ENCODE measurements at regions not wholly inside any gene's neighbourhood (a gene's known extent, or its start where the extent isn't known, plus 50 kb on each side); places are given as distances from the start of the nearest gene placed in this dataset.
A peak's percentile ranks its signal among the peaks of the same experiment; 100 is the strongest.

DNA sequence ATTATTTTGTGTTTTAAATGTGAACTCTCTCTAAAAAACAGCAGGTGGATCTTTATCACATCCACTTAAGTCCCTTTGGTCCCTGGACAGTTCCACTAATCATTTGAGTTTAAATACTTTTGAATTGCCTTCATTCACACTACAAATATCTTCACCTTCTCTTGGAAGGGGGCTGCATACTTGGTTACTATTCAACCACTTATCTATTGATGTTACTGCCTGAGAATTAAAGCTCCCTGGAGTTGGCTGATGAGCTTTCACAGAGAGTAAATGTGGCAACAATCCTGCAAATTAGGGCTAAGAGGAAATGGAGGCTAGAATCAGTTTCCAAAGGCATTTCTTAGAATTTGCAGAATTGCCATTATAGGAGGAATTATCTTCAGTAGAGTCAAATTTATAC is 180.4 kb downstream of the ST8SIA4 start:
- no peak for DNase-seq (ENCODE audit: low spot score)
- TF ChIP-seq, protein P1, sequence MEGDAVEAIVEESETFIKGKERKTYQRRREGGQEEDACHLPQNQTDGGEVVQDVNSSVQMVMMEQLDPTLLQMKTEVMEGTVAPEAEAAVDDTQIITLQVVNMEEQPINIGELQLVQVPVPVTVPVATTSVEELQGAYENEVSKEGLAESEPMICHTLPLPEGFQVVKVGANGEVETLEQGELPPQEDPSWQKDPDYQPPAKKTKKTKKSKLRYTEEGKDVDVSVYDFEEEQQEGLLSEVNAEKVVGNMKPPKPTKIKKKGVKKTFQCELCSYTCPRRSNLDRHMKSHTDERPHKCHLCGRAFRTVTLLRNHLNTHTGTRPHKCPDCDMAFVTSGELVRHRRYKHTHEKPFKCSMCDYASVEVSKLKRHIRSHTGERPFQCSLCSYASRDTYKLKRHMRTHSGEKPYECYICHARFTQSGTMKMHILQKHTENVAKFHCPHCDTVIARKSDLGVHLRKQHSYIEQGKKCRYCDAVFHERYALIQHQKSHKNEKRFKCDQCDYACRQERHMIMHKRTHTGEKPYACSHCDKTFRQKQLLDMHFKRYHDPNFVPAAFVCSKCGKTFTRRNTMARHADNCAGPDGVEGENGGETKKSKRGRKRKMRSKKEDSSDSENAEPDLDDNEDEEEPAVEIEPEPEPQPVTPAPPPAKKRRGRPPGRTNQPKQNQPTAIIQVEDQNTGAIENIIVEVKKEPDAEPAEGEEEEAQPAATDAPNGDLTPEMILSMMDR (IDR thresholded peaks at IDR 0.05; ENCODE audit: borderline replicate concordance, control extremely low read depth, extremely low read depth, insufficient read depth, missing control alignments): no peak
- in situ Hi-C loops (cut with MboI; ENCODE audit: low sequenced_read_pairs, unreplicated experiment): no loop called here

GRCh38 chr5:100723229-100723628 is 179.9 kb downstream of the ST8SIA4 start:
- TF ChIP-seq, protein P1 (IDR thresholded peaks at IDR 0.05; ENCODE audit: borderline replicate concordance, control extremely low read depth, extremely low read depth, insufficient read depth, missing control alignments): no peak
- in situ Hi-C loops (cut with MboI; ENCODE audit: low sequenced_read_pairs, unreplicated experiment): no loop called here
- DNase-seq (ENCODE audit: low spot score): no peak

DNA sequence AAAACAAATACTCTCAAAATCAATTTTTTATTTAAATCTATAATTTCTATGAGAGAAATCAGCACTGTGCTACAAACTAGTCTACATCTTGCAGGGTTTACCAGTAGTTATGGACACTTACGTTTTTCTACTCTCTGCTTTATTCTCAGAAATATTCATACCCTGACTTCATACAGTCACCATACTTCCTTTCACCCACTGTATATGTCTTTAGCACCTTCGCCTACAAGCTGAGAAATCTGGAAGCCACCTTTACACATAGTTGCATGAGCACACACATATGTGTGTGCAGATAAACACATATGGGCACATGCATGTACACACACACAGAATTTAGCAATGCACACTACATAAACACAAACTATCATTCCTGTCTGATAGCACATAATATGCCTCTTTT is 177.0 kb downstream of the ST8SIA4 start:
- TF ChIP-seq, protein P1 (IDR thresholded peaks at IDR 0.05; ENCODE audit: borderline replicate concordance, control extremely low read depth, extremely low read depth, insufficient read depth, missing control alignments): no peak
- DNase-seq (ENCODE audit: low spot score): no peak
- in situ Hi-C loops (cut with MboI; ENCODE audit: low sequenced_read_pairs, unreplicated experiment): no loop called here

DNA sequence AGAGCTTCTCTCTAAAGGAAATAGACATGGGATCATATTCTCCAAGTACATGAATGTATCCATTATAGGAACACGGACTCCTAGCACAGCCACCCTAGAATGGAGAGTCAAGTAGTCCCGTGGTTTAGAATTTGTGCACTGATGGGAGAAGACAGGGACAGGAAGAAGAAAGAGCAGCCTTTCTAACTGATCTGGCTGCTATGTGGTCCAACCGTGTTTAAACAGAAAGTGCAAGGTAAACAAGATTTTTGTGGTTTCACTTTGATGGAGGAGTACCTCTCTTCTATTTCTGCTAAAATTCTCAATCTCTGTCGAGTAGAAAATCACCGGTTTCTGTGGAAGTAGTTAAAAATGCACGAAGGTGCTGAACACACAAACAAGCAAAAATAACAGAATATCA is 171.3 kb downstream of the ST8SIA4 start:
- TF ChIP-seq, protein P1 (IDR thresholded peaks at IDR 0.05; ENCODE audit: borderline replicate concordance, control extremely low read depth, extremely low read depth, insufficient read depth, missing control alignments): no peak
- DNase-seq (ENCODE audit: low spot score): peak; percentile 57
- in situ Hi-C loops (cut with MboI; ENCODE audit: low sequenced_read_pairs, unreplicated experiment): no loop called here

DNA sequence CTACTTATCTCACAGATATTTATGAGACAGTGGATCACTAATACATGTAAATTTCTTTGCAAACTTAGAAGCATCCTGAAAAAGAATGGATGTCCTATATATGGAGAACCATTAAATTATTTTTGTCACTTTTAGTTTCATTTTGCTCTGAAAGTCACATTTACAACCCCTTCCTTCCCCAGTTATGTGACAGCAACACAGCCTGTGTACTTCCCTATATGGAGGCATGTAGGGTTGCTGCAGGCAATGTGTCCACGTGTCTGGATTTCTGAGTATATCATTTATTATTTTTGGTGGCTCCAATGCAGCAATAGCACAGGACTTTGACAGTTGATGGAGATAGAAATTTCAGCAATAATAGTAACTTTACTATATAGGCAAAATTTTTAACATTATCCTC is 156.4 kb downstream of the ST8SIA4 start:
- DNase-seq (ENCODE audit: low spot score): peak; percentile 37
- in situ Hi-C loops (cut with MboI; ENCODE audit: low sequenced_read_pairs, unreplicated experiment): no loop called here
- TF ChIP-seq, protein P1 (IDR thresholded peaks at IDR 0.05; ENCODE audit: borderline replicate concordance, control extremely low read depth, extremely low read depth, insufficient read depth, missing control alignments): no peak

GRCh38 chr5:100749771-100750284 is 153.3 kb downstream of the ST8SIA4 start:
- TF ChIP-seq, protein P1 (IDR thresholded peaks at IDR 0.05; ENCODE audit: borderline replicate concordance, control extremely low read depth, extremely low read depth, insufficient read depth, missing control alignments): no peak
- in situ Hi-C loops (cut with MboI; ENCODE audit: low sequenced_read_pairs, unreplicated experiment): no loop called here
- no peak for DNase-seq (ENCODE audit: low spot score)

GRCh38 chr5:100755435-100755834 is 147.6 kb downstream of the ST8SIA4 start:
- in situ Hi-C loops (cut with MboI; ENCODE audit: low sequenced_read_pairs, unreplicated experiment): no loop called here
- TF ChIP-seq, protein P1 (IDR thresholded peaks at IDR 0.05; ENCODE audit: borderline replicate concordance, control extremely low read depth, extremely low read depth, insufficient read depth, missing control alignments): no peak
- no peak for DNase-seq (ENCODE audit: low spot score)
